Right lobe of liver (tissue), 6 donors: ENCODE measurements at regions not wholly inside any gene's neighbourhood (a gene's known extent, or its start where the extent isn't known, plus 50 kb on each side); places are given as distances from the start of the nearest gene placed in this dataset.
A peak's percentile ranks its signal among the peaks of the same experiment; 100 is the strongest.

ENCODE experiments used
- ATAC-seq, 4 donors: fragments of 200-7000 bp; cut with Tn5 transposase; one replicate each; pipeline ENCODE4 v1.9.1; 2020; ENCODE audit warnings: mild to moderate bottlenecking in 4 of 4, moderate library complexity in 4 of 4
- DNase-seq, 3 donors: peaks; one replicate each; pipeline ENCODE4 v3.0.0-alpha.2; 2020
- H3K27ac ChIP-seq, 3 donors: fragments of 200-600 bp; one replicate each; pipeline ENCODE4 v1.8.0; 2022
- H3K27me3 ChIP-seq, 2 donors: fragments of 200-600 bp; one replicate each; pipeline ENCODE4 v1.8.0; 2022
- H3K36me3 ChIP-seq, 4 donors: fragments of 200-600 bp; sonication (generic) in 1 of 4; one replicate each; pipeline versions ENCODE4 v1.5.1 to v1.8.0; 2017 to 2022; ENCODE audit warnings: control low read depth in 1 of 4
- H3K4me1 ChIP-seq, 4 donors: fragments of 200-600 bp; sonication (generic) in 1 of 4; one replicate each; pipeline versions ENCODE4 v1.5.1 to v1.8.0; 2017 to 2022; ENCODE audit warnings: control low read depth in 1 of 4
- H3K4me3 ChIP-seq, 3 donors: fragments of 200-600 bp; one replicate each; pipeline ENCODE4 v1.8.0; 2022
- H3K9me3 ChIP-seq, 4 donors: fragments of 200-600 bp; sonication (generic) in 1 of 4; one replicate each; pipeline versions ENCODE4 v1.5.1 to v1.8.0; 2017 to 2022; ENCODE audit warnings: control low read depth in 1 of 4
- CTCF ChIP-seq, 4 donors: fragments of 200-600 bp in 3 of 4; fragments of 450-650 bp in 1 of 4; IDR thresholded peaks; one replicate each; pipeline versions ENCODE4 v1.5.1 to v1.8.0; 2016 to 2022; ENCODE audit warnings: antibody characterized with exemption in 4 of 4, mild to moderate bottlenecking in 2 of 4
- POLR2A ChIP-seq: fragments of 450-650 bp; IDR thresholded peaks from one replicate; pipeline ENCODE4 v1.6.1; 2017; ENCODE audit warnings: antibody characterized with exemption, mild to moderate bottlenecking
- WGBS: methylation state at CpG from one replicate; pipeline ENCODE4 v1.1.6; 2018; ENCODE audit warnings: low coverage, low lambda C conversion rate; ENCODE audit not compliant: insufficient coverage; ENCODE audit errors: missing lambda C conversion rate; 5-methylcytosine and 5-hydroxymethylcytosine counted together
- intact Hi-C, 2 donors: fragments of 100-400 bp; cut with DNase I; formaldehyde crosslinking; loops; one replicate each; pipeline versions ENCODE4 v1.11.2 to v1.14.1; 2022
- donor health status: DM: no; HTN: yes; CAD: no.
- donor health status: DM: no; HTN: no; CAD: no.
- donor health status: DM: no; HTN: no; CAD: no.
- donor health status: DM: no; HTN: yes; CAD: no.
- donor health status: DM: no; HTN: yes; CAD: no.

DNA sequence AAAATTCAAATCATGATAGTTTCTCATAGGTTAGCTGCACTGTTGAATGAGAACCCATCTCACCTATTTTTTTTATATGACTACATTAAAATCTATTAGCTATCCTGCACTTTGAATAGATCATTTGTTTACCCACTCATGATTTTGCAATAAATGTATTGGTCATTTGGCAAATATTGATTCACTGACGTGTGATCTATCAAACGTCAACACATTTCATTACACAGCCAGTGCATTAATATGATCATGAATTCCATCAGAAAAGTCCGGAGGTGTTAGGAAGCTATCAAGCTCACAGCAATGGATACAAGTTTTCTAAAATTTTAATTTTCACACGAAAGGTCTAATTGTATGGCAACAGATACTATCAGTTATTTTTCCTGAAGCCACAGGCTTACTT lies 128.2 kb upstream of the ID2 start:
- ATAC-seq: peak; percentile 41 to 79 (median 72)

DNA sequence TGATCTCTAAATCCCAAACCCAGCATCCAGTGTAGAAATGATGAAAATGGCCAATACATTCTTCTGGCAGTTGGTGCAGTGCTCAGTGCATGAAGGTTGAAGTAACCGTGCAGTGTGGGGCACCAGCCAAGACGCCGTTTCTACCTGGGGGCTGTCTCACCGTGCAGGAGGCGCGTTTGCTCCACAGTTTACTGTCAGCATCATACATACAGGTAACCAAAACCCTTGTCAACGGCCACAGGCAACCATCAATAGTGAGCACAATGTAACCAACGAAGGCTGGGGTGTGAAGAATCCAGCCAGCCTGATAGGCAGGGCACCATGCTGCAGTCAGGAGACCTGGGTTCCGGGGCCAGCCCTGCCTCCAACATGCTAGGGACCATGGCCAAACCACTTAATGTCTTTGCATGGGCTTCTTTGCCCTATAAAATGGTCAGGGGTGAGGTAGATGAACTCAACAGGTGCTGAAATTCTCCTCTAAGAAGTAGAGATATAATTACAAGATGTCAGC lies 127.5 kb upstream of the ID2 start:
- TF ChIP-seq POLR2A (no peak), CTCF (IDR thresholded peaks at IDR 0.05) (no peak)
- no peaks in the 10 kb centered on the region for H3K36me3 ChIP-seq
- H3K27ac ChIP-seq: peak overlapping the region; percentile 27 to 43 (median 40)
- no peak for ATAC-seq
- intact Hi-C loops: no loop called here
- no peaks in the 10 kb centered on the region for H3K27me3 ChIP-seq
- H3K4me1 ChIP-seq: peaks cover 0 to 13% (median 0%) of the 10 kb centered on the region in 4 donors
- no peak for DNase-seq
- no CpG with 5 or more reads among the region's 9 CpGs for WGBS
- peaks cover 0 to 2% (median 0%) of the 10 kb centered on the region in 4 donors for H3K9me3 ChIP-seq
- H3K4me3 ChIP-seq: no peak overlapping the region

More for the DNA sequence above, 128.2 kb upstream of the ID2 start:
- Histone ChIP-seq H3K36me3 (no peaks in the 10 kb centered on the region), H3K9me3 (no peaks in the 10 kb centered on the region), H3K27ac (peak overlapping the region; percentile 27 to 43 (median 40)), H3K4me3 (no peak overlapping the region), H3K27me3 (no peaks in the 10 kb centered on the region), H3K4me1 (peaks cover 0 to 13% (median 0%) of the 10 kb centered on the region in 4 donors)
- intact Hi-C loops: no loop called here
- WGBS: 27% methylated on average over 4 of the region's 4 CpGs
- TF ChIP-seq POLR2A (no peak), CTCF (IDR thresholded peaks at IDR 0.05) (no peak)
- no peak for DNase-seq

DNA sequence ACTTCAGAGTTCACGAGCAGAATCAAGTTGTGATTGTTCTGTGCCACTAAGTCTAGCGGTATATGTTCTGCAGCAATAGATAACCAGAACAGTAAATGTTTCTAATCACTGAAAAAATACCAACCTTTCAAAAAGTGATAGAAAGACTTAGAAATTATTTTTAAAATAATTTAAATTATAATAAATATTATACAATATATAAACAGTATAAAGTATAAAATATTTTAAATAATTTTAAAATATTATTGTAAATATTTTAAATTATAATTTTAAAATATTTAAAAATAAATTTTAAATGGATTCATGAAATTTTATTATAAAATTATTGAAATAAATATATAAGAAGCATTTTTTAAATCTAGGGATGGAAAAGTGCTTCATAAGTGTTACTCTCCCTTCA lies 126.3 kb upstream of the ID2 start:
- no peak overlapping the region for H3K27ac ChIP-seq
- peaks cover 0 to 4% (median 0%) of the 10 kb centered on the region in 4 donors for H3K9me3 ChIP-seq
- TF ChIP-seq CTCF (IDR thresholded peaks at IDR 0.05) (no peak), POLR2A (no peak)
- H3K4me1 ChIP-seq: peaks cover 0 to 13% (median 0%) of the 10 kb centered on the region in 4 donors
- no peak for DNase-seq
- H3K4me3 ChIP-seq: no peak overlapping the region
- no peaks in the 10 kb centered on the region for H3K27me3 ChIP-seq
- no peak for ATAC-seq
- intact Hi-C loops: no loop called here
- H3K36me3 ChIP-seq: no peaks in the 10 kb centered on the region
- WGBS: 88% methylated on average over 1 of the region's 2 CpGs

- Histone ChIP-seq H3K9me3 (peaks cover 0 to 4% (median 0%) of the 10 kb centered on the region in 4 donors), H3K4me1 (peaks cover 0 to 12% (median 0%) of the 10 kb centered on the region in 4 donors), H3K4me3 (no peak overlapping the region), H3K27me3 (no peaks in the 10 kb centered on the region), H3K27ac (no peak overlapping the region), H3K36me3 (no peaks in the 10 kb centered on the region)
- TF ChIP-seq CTCF (IDR thresholded peaks at IDR 0.05) (no peak), POLR2A (no peak)
- DNase-seq (no peak), ATAC-seq (no peak)
- no CpG with 5 or more reads among the region's 3 CpGs for WGBS
- intact Hi-C loops: no loop called here
These were observed 123.8 kb upstream of the ID2 start for GRCh38 chr2:8558096-8558495.
